ENCODE measurements at regions not wholly inside any gene's neighbourhood (a gene's known extent, or its start where the extent isn't known, plus 50 kb on each side); places are given as distances from the start of the nearest gene placed in this dataset.

- no peak for TF ChIP-seq EZH2 (IDR thresholded peaks at IDR 0.05; ENCODE audit: low read length)
- TF ChIP-seq, protein P1, sequence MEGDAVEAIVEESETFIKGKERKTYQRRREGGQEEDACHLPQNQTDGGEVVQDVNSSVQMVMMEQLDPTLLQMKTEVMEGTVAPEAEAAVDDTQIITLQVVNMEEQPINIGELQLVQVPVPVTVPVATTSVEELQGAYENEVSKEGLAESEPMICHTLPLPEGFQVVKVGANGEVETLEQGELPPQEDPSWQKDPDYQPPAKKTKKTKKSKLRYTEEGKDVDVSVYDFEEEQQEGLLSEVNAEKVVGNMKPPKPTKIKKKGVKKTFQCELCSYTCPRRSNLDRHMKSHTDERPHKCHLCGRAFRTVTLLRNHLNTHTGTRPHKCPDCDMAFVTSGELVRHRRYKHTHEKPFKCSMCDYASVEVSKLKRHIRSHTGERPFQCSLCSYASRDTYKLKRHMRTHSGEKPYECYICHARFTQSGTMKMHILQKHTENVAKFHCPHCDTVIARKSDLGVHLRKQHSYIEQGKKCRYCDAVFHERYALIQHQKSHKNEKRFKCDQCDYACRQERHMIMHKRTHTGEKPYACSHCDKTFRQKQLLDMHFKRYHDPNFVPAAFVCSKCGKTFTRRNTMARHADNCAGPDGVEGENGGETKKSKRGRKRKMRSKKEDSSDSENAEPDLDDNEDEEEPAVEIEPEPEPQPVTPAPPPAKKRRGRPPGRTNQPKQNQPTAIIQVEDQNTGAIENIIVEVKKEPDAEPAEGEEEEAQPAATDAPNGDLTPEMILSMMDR (optimal IDR thresholded peaks at IDR 0.05 in 1 of 3, IDR thresholded peaks at IDR 0.05 in 1 of 3, conservative IDR thresholded peaks at IDR 0.05 in 1 of 3; ENCODE audit: extremely low read depth in 1 of 3, insufficient read depth in 2 of 3, low read length in 3 of 3): no peak
- no peak for DNase-seq (ENCODE audit: low read depth, low spot score)
- H3K27ac ChIP-seq (ENCODE audit: control insufficient read depth, insufficient read depth, low read length): no peak overlapping the region
- H2AFZ ChIP-seq (ENCODE audit: control insufficient read depth, low read length): no peak overlapping the region
- peaks cover 7% of the 10 kb centered on the region for H3K9me3 ChIP-seq (ENCODE audit: control insufficient read depth, low read depth, low read length)
- no peak overlapping the region for H3K9ac ChIP-seq (ENCODE audit: control insufficient read depth, extremely low read depth, insufficient read depth, low read length)
- no peak overlapping the region for H3K4me2 ChIP-seq (ENCODE audit: control insufficient read depth, extremely low read depth, insufficient read depth, low read depth, low read length)
- H3K9me1 ChIP-seq (ENCODE audit: control insufficient read depth, extremely low read depth, insufficient read depth, low read length): no peaks in the 10 kb centered on the region
- no peak for FAIRE-seq
- no peaks in the 10 kb centered on the region for H3K27me3 ChIP-seq (ENCODE audit: control insufficient read depth, extremely low read depth, insufficient read depth, low read length)
- no peaks in the 10 kb centered on the region for H3K36me3 ChIP-seq (ENCODE audit: control insufficient read depth in 2 of 2, extremely low read depth in 1 of 2, insufficient read depth in 2 of 2, low read length in 2 of 2)
- dilution Hi-C loops (cut with MboI; ENCODE audit: extremely low pct_ligation_motif_present, low sequenced_read_pairs): no loop called here
- no peak overlapping the region for H3K4me3 ChIP-seq (ENCODE audit: control insufficient read depth in 2 of 3, extremely low read depth in 1 of 3, insufficient read depth in 2 of 3, low read depth in 1 of 3, low read length in 3 of 3)
- no peaks in the 10 kb centered on the region for H3K4me1 ChIP-seq (ENCODE audit: control insufficient read depth, extremely low read depth, insufficient read depth, low read length)
- H4K20me1 ChIP-seq (ENCODE audit: control insufficient read depth, extremely low read depth, insufficient read depth, low read length): no peaks in the 10 kb centered on the region
- no peaks in the 10 kb centered on the region for H3K79me2 ChIP-seq (ENCODE audit: control insufficient read depth, insufficient read depth, low read length)
Observed at GRCh38 chr10:105986486-105986885, 1178.0 kb downstream of the SORCS1 start.

GRCh38 chr10:105982735-105983134 lies 1181.8 kb downstream of the SORCS1 start:
- dilution Hi-C loops (cut with MboI; ENCODE audit: extremely low pct_ligation_motif_present, low sequenced_read_pairs): no loop called here
- H3K4me2 ChIP-seq (ENCODE audit: control insufficient read depth, extremely low read depth, insufficient read depth, low read depth, low read length): no peak overlapping the region
- no peaks in the 10 kb centered on the region for H3K9me3 ChIP-seq (ENCODE audit: control insufficient read depth, low read depth, low read length)
- H2AFZ ChIP-seq (ENCODE audit: control insufficient read depth, low read length): no peak overlapping the region
- FAIRE-seq (no peak), DNase-seq (ENCODE audit: low read depth, low spot score) (no peak)
- no peak for TF ChIP-seq EZH2 (IDR thresholded peaks at IDR 0.05; ENCODE audit: low read length)
- TF ChIP-seq, protein P1 (optimal IDR thresholded peaks at IDR 0.05 in 1 of 3, IDR thresholded peaks at IDR 0.05 in 1 of 3, conservative IDR thresholded peaks at IDR 0.05 in 1 of 3; ENCODE audit: extremely low read depth in 1 of 3, insufficient read depth in 2 of 3, low read length in 3 of 3): no peak
- no peaks in the 10 kb centered on the region for H4K20me1 ChIP-seq (ENCODE audit: control insufficient read depth, extremely low read depth, insufficient read depth, low read length)
- H3K27me3 ChIP-seq (ENCODE audit: control insufficient read depth, extremely low read depth, insufficient read depth, low read length): no peaks in the 10 kb centered on the region
- no peaks in the 10 kb centered on the region for H3K9me1 ChIP-seq (ENCODE audit: control insufficient read depth, extremely low read depth, insufficient read depth, low read length)
- no peak overlapping the region for H3K27ac ChIP-seq (ENCODE audit: control insufficient read depth, insufficient read depth, low read length)
- H3K36me3 ChIP-seq (ENCODE audit: control insufficient read depth in 2 of 2, extremely low read depth in 1 of 2, insufficient read depth in 2 of 2, low read length in 2 of 2): no peaks in the 10 kb centered on the region
- no peaks in the 10 kb centered on the region for H3K4me1 ChIP-seq (ENCODE audit: control insufficient read depth, extremely low read depth, insufficient read depth, low read length)
- H3K79me2 ChIP-seq (ENCODE audit: control insufficient read depth, insufficient read depth, low read length): no peaks in the 10 kb centered on the region
- no peak overlapping the region for H3K4me3 ChIP-seq (ENCODE audit: control insufficient read depth in 2 of 3, extremely low read depth in 1 of 3, insufficient read depth in 2 of 3, low read depth in 1 of 3, low read length in 3 of 3)
- H3K9ac ChIP-seq (ENCODE audit: control insufficient read depth, extremely low read depth, insufficient read depth, low read length): no peak overlapping the region

Measured in keratinocyte (primary cell).